ENCODE measurements at regions not wholly inside any gene's neighbourhood (a gene's known extent, or its start where the extent isn't known, plus 50 kb on each side); places are given as distances from the start of the nearest gene placed in this dataset.
"Not testable (repeated sequence)": the region's sequence is repeated elsewhere in the genome, so short reads cannot be mapped to it uniquely, and the experiment has no call there.

- Mint-ChIP-seq H3K4me1 (ENCODE audit: low read depth) (no peaks in the 10 kb centered on the region), H3K9me3 (peaks cover 4% of the 10 kb centered on the region), H3K4me3 (no peak overlapping the region), H3K27me3 (ENCODE audit: low read depth) (peaks cover 2% of the 10 kb centered on the region), H3K36me3 (ENCODE audit: insufficient read depth) (no peaks in the 10 kb centered on the region)
- DNase-seq (no peak), ATAC-seq (no peak)
Measured at GRCh38 chr20:47430862-47431588, 70.7 kb upstream of the NCOA3 start.

- ATAC-seq (no peak), DNase-seq (no peak)
- Mint-ChIP-seq H3K9me3 (peaks cover under 1% of the 10 kb centered on the region), H3K4me1 (ENCODE audit: low read depth) (no peaks in the 10 kb centered on the region), H3K4me3 (no peak overlapping the region), H3K27me3 (ENCODE audit: low read depth) (peaks cover 2% of the 10 kb centered on the region), H3K36me3 (ENCODE audit: insufficient read depth) (no peaks in the 10 kb centered on the region)
Measured at GRCh38 chr20:47432834-47433210, 68.9 kb upstream of the NCOA3 start.

- not testable (repeated sequence) for H3K9me3 Mint-ChIP-seq; H3K27me3 Mint-ChIP-seq (ENCODE audit: low read depth); H3K4me3 Mint-ChIP-seq; H3K4me1 Mint-ChIP-seq (ENCODE audit: low read depth); DNase-seq; ATAC-seq; H3K36me3 Mint-ChIP-seq (ENCODE audit: insufficient read depth)
Measured at GRCh38 chr20:47434128-47434779, 67.4 kb upstream of the NCOA3 start.

GRCh38 chr20:47438464-47439381, 63.0 kb upstream of the NCOA3 start:
- peaks cover 4% of the 10 kb centered on the region for H3K4me1 Mint-ChIP-seq (ENCODE audit: low read depth)
- H3K36me3 Mint-ChIP-seq (ENCODE audit: insufficient read depth): no peaks in the 10 kb centered on the region
- no peak overlapping the region for H3K4me3 Mint-ChIP-seq
- no peaks in the 10 kb centered on the region for H3K27me3 Mint-ChIP-seq (ENCODE audit: low read depth)
- ATAC-seq (peak; percentile 34 to 41), DNase-seq (no peak)
- no peaks in the 10 kb centered on the region for H3K9me3 Mint-ChIP-seq

GRCh38 chr20:47440857-47441773, 60.6 kb upstream of the NCOA3 start:
- Mint-ChIP-seq H3K4me3 (no peak overlapping the region), H3K4me1 (ENCODE audit: low read depth) (peaks cover 4% of the 10 kb centered on the region), H3K27me3 (ENCODE audit: low read depth) (no peaks in the 10 kb centered on the region), H3K36me3 (ENCODE audit: insufficient read depth) (no peaks in the 10 kb centered on the region), H3K9me3 (no peaks in the 10 kb centered on the region)
- ATAC-seq: no peak
- no peak for DNase-seq

GRCh38 chr20:47441774-47442150, 59.9 kb upstream of the NCOA3 start:
- peaks cover 4% of the 10 kb centered on the region for H3K4me1 Mint-ChIP-seq (ENCODE audit: low read depth)
- H3K4me3 Mint-ChIP-seq: no peak overlapping the region
- ATAC-seq (no peak), DNase-seq (no peak)
- no peaks in the 10 kb centered on the region for H3K36me3 Mint-ChIP-seq (ENCODE audit: insufficient read depth)
- no peaks in the 10 kb centered on the region for H3K9me3 Mint-ChIP-seq
- no peaks in the 10 kb centered on the region for H3K27me3 Mint-ChIP-seq (ENCODE audit: low read depth)

GRCh38 chr20:47443060-47443459, 58.6 kb upstream of the NCOA3 start:
- not testable (repeated sequence) for H3K4me3 Mint-ChIP-seq; H3K4me1 Mint-ChIP-seq (ENCODE audit: low read depth); DNase-seq; ATAC-seq; H3K9me3 Mint-ChIP-seq; H3K36me3 Mint-ChIP-seq (ENCODE audit: insufficient read depth); H3K27me3 Mint-ChIP-seq (ENCODE audit: low read depth)

- H3K4me3 Mint-ChIP-seq: no peak overlapping the region
- no peaks in the 10 kb centered on the region for H3K9me3 Mint-ChIP-seq
- no peak for ATAC-seq
- no peak for DNase-seq
- H3K4me1 Mint-ChIP-seq (ENCODE audit: low read depth): no peaks in the 10 kb centered on the region
- H3K36me3 Mint-ChIP-seq (ENCODE audit: insufficient read depth): no peaks in the 10 kb centered on the region
- H3K27me3 Mint-ChIP-seq (ENCODE audit: low read depth): no peaks in the 10 kb centered on the region
Measured at GRCh38 chr20:47444584-47444983, 57.1 kb upstream of the NCOA3 start.

- no peaks in the 10 kb centered on the region for H3K36me3 Mint-ChIP-seq (ENCODE audit: insufficient read depth)
- H3K4me1 Mint-ChIP-seq (ENCODE audit: low read depth): no peaks in the 10 kb centered on the region
- H3K9me3 Mint-ChIP-seq: no peaks in the 10 kb centered on the region
- no peak for DNase-seq
- no peaks in the 10 kb centered on the region for H3K27me3 Mint-ChIP-seq (ENCODE audit: low read depth)
- no peak overlapping the region for H3K4me3 Mint-ChIP-seq
- no peak for ATAC-seq
Measured at GRCh38 chr20:47445291-47445690, 56.4 kb upstream of the NCOA3 start.

- H3K4me1 Mint-ChIP-seq (ENCODE audit: low read depth); H3K36me3 Mint-ChIP-seq (ENCODE audit: insufficient read depth); H3K4me3 Mint-ChIP-seq; DNase-seq; ATAC-seq; H3K27me3 Mint-ChIP-seq (ENCODE audit: low read depth); H3K9me3 Mint-ChIP-seq: not testable (repeated sequence)
Measured at GRCh38 chr20:47447350-47448296, 54.1 kb upstream of the NCOA3 start.

GRCh38 chr20:47448429-47448828, 53.3 kb upstream of the NCOA3 start:
- ATAC-seq (no peak), DNase-seq (no peak)
- H3K36me3 Mint-ChIP-seq (ENCODE audit: insufficient read depth): no peaks in the 10 kb centered on the region
- H3K4me3 Mint-ChIP-seq: no peak overlapping the region
- H3K9me3 Mint-ChIP-seq: no peaks in the 10 kb centered on the region
- H3K4me1 Mint-ChIP-seq (ENCODE audit: low read depth): peaks cover 9% of the 10 kb centered on the region
- H3K27me3 Mint-ChIP-seq (ENCODE audit: low read depth): no peaks in the 10 kb centered on the region

- Mint-ChIP-seq H3K9me3 (no peaks in the 10 kb centered on the region), H3K4me1 (ENCODE audit: low read depth) (peaks cover 17% of the 10 kb centered on the region), H3K27me3 (ENCODE audit: low read depth) (no peaks in the 10 kb centered on the region), H3K4me3 (no peak overlapping the region), H3K36me3 (ENCODE audit: insufficient read depth) (no peaks in the 10 kb centered on the region)
- no peak for ATAC-seq
- no peak for DNase-seq
Measured at GRCh38 chr20:47451602-47451904, 50.1 kb upstream of the NCOA3 start.
